K562 (cell line): ENCODE measurements at regions not wholly inside any gene's neighbourhood (a gene's known extent, or its start where the extent isn't known, plus 50 kb on each side); places are given as distances from the start of the nearest gene placed in this dataset.

ENCODE experiments used
- ATAC-seq: fragments of 200-7000 bp; cut with Tn5 transposase; 3 replicates; pipeline ENCODE4 v1.9.1; 2020; ENCODE audit warnings: moderate library complexity
- BruUV-seq: library from RNA; stranded (reverse); fragments of 400-500 nt; replicated peaks from 2 replicates; lab custom pipeline; 2021; lab: Mats Ljungman, UMichigan
- CTCF ChIA-PET: fragments of 300-600 bp; formaldehyde crosslinking; extraction: SDS; loops from one replicate; lab custom pipeline; 2021; ENCODE audit warnings: low intra/inter-chr PET ratio; lab: Yijun Ruan, JAX
- POLR2A ChIA-PET: fragments of 300-600, 350-650 bp; sonication (Branson Sonifier 250); formaldehyde crosslinking; extraction: SDS; loops from one replicate; lab custom pipeline; 2021; ENCODE audit warnings: antibody characterized with exemption, inconsistent platforms; lab: Yijun Ruan, JAX
- DNase-seq, 4 experiments: peaks; one replicate each; pipeline versions ENCODE4 v3.0.0 to v3.0.0-alpha.2; 2011 to 2018; ENCODE audit warnings: low spot score in 3 of 4, mixed read lengths in 3 of 4; ENCODE audit errors: extremely low read depth in 1 of 4
- FAIRE-seq: peaks from 2 replicates; lab custom pipeline; 2011; peaks lifted over from hg19 to GRCh38; lab: Jason Lieb, UNC
- H2AFZ ChIP-seq: 2 replicates; pipeline ENCODE4 v1.6.0; 2011; ENCODE audit warnings: low read depth, low read length, control low read depth, inconsistent platforms
- H3K27ac ChIP-seq: fragments of 200-600 bp; 3 replicates; pipeline ENCODE4 v1.8.0; 2011; ENCODE audit warnings: low read depth, mild to moderate bottlenecking, control low read depth, inconsistent platforms, low read length, moderate library complexity, mixed read lengths; ENCODE audit errors: extremely low read depth
- H3K27me3 ChIP-seq, 2 experiments: fragments of 300-600 bp in 1 of 2; 2 replicates in 1 of 2; 3 replicates in 1 of 2; pipeline versions ENCODE4 v1.6.0 to v1.8.0; 2011; ENCODE audit warnings: inconsistent platforms in 2 of 2, low read length in 2 of 2, mild to moderate bottlenecking in 1 of 2, mixed read lengths in 1 of 2, moderate library complexity in 1 of 2; ENCODE audit not compliant: control insufficient read depth in 2 of 2, insufficient read depth in 2 of 2
- H3K36me3 ChIP-seq: fragments of 300-600 bp; 3 replicates; pipeline ENCODE4 v1.8.0; 2011; ENCODE audit warnings: mild to moderate bottlenecking, low read length, inconsistent platforms; ENCODE audit not compliant: control insufficient read depth, insufficient read depth
- H3K4me1 ChIP-seq, 2 experiments: fragments of 200-600 bp in 1 of 2; replicated peaks in 1 of 2; 2 replicates in 1 of 2; 3 replicates in 1 of 2; pipeline versions ENCODE4 v1.5.1 to v1.8.0; 2011; ENCODE audit warnings: inconsistent platforms in 2 of 2, low read length in 2 of 2, mild to moderate bottlenecking in 1 of 2, mixed read lengths in 1 of 2, moderate library complexity in 1 of 2; ENCODE audit not compliant: control insufficient read depth in 2 of 2, insufficient read depth in 2 of 2
- H3K4me2 ChIP-seq: 2 replicates; pipeline ENCODE4 v1.6.1; 2011; ENCODE audit warnings: low read length, control low read depth, inconsistent platforms, mixed read lengths; ENCODE audit not compliant: insufficient read depth
- H3K4me3 ChIP-seq: fragments of 200-600 bp; sonication (generic), shearing (Covaris generic); 2 replicates; pipeline ENCODE4 v1.5.1; 2016; ENCODE audit warnings: control low read depth, inconsistent platforms
- H3K79me2 ChIP-seq: fragments of 200-600 bp; 3 replicates; pipeline ENCODE4 v1.8.0; 2011; ENCODE audit warnings: low read length, inconsistent platforms; ENCODE audit not compliant: control insufficient read depth, insufficient read depth
- H3K9ac ChIP-seq, 2 experiments: 2 replicates each; pipeline versions ENCODE4 v1.6.0 to v1.6.1; 2011; ENCODE audit warnings: low read depth in 2 of 2, low read length in 2 of 2, control low read depth in 1 of 2, inconsistent platforms in 1 of 2, mild to moderate bottlenecking in 1 of 2, mixed read lengths in 1 of 2; ENCODE audit not compliant: insufficient read depth in 1 of 2
- H3K9me1 ChIP-seq: one replicate; pipeline ENCODE4 v1.6.0; 2011; ENCODE audit warnings: inconsistent platforms, mild to moderate bottlenecking, low read length, moderate library complexity; ENCODE audit not compliant: control insufficient read depth, insufficient read depth
- H3K9me3 ChIP-seq: replicated peaks from 2 replicates; pipeline ENCODE4 v1.5.1; 2011; ENCODE audit warnings: low read depth, low read length, inconsistent platforms; ENCODE audit not compliant: control insufficient read depth, insufficient read depth
- H4K20me1 ChIP-seq: replicated peaks from 2 replicates; pipeline ENCODE4 v1.6.1; 2011; ENCODE audit warnings: low read length, inconsistent platforms, mixed read lengths; ENCODE audit not compliant: control insufficient read depth, insufficient read depth
- ARNT ChIP-seq, 2 experiments: fragments of 450-650 bp; IDR thresholded peaks; 2 replicates each; pipeline ENCODE4 v1.6.1; 2016; ENCODE audit warnings: mild to moderate bottlenecking in 1 of 2
- BACH1 ChIP-seq: fragments of 200-800 bp; sonication (Bioruptor generic); IDR thresholded peaks from 2 replicates; pipeline ENCODE4 v1.6.1; 2016; ENCODE audit warnings: missing genetic modification characterization, missing compliant biosample characterization
- BCL6 ChIP-seq: fragments of 250-450 bp; sonication (Bioruptor Pico); IDR thresholded peaks from 2 replicates; pipeline ENCODE4 v1.4.0; 2020
- GABPB2 ChIP-seq: fragments of 250-450 bp; sonication (Bioruptor Pico); conservative IDR thresholded peaks from 2 replicates; pipeline ENCODE4 v1.5.1; 2021; ENCODE audit warnings: mild to moderate bottlenecking
- HNRNPUL1 ChIP-seq: fragments of 200-400 bp; formaldehyde crosslinking; IDR thresholded peaks from 2 replicates; pipeline ENCODE4 v1.6.1; 2017; ENCODE audit warnings: low read length
- NFE2 ChIP-seq: IDR thresholded peaks from 2 replicates; pipeline ENCODE4 v1.6.1; 2014; ENCODE audit warnings: antibody characterized with exemption, low read depth
- RBM17 ChIP-seq: fragments of 200-400 bp; formaldehyde crosslinking; IDR thresholded peaks from 2 replicates; pipeline ENCODE4 v1.6.1; 2017; ENCODE audit warnings: low read depth, mild to moderate bottlenecking, low read length, borderline replicate concordance
- SOX6 ChIP-seq: fragments of 450-650 bp; IDR thresholded peaks from 2 replicates; pipeline ENCODE4 v1.6.1; 2014; ENCODE audit warnings: mild to moderate bottlenecking
- XRCC3 ChIP-seq: fragments of 450-650 bp; IDR thresholded peaks from 2 replicates; pipeline ENCODE4 v1.6.1; 2017; ENCODE audit warnings: mild to moderate bottlenecking, moderate library complexity
- ZFP30 ChIP-seq: fragments of 250-450 bp; sonication (Bioruptor Pico); IDR thresholded peaks from 2 replicates; pipeline ENCODE4 v1.8.0; 2022; ENCODE audit warnings: moderate library complexity, mild to moderate bottlenecking, inconsistent platforms, borderline replicate concordance
- ZNF143 ChIP-seq: sonication (generic); formaldehyde crosslinking; IDR thresholded peaks from 2 replicates; pipeline ENCODE4 v1.9.0; 2022; ENCODE audit warnings: mild to moderate bottlenecking, missing genetic modification reagents
- ZNF224 ChIP-seq: sonication (generic); formaldehyde crosslinking; IDR thresholded peaks from 2 replicates; pipeline ENCODE4 v1.8.0; 2022; ENCODE audit warnings: mild to moderate bottlenecking, missing genetic modification reagents
- WGBS: fragments of 100-300 bp; shearing (Covaris generic); methylation state at CpG from one replicate; pipeline ENCODE4 v1.1.6; 2016; ENCODE audit warnings: low coverage, mixed read lengths; ENCODE audit not compliant: insufficient coverage; ENCODE audit errors: missing lambda C conversion rate; 5-methylcytosine and 5-hydroxymethylcytosine counted together
- in situ Hi-C: fragments of 300-500 bp; cut with MboI; formaldehyde crosslinking; loops from 4 replicates; pipeline ENCODE4 v1.15.0; 2018; ENCODE audit warnings: inconsistent platforms, mixed read lengths
- intact Hi-C: fragments of 100-400 bp; cut with micrococcal nuclease; formaldehyde crosslinking; loops from 2 replicates; pipeline ENCODE4 v1.14.2; 2022
- TF ChIP-seq, protein P1 (sequence below): sonication (generic); formaldehyde crosslinking; IDR thresholded peaks from 2 replicates; pipeline ENCODE4 v1.8.1; 2023; ENCODE audit warnings: mild to moderate bottlenecking, missing genetic modification reagents

GRCh38 chr2:226187616-226188015 is 612.0 kb downstream of the IRS1 start:
- ATAC-seq (no peak), DNase-seq (no peak), FAIRE-seq (no peak)
- H3K36me3 ChIP-seq: no peaks in the 10 kb centered on the region
- no peaks in the 10 kb centered on the region for H3K9me1 ChIP-seq
- WGBS: 0% methylated on average over 1 of the region's 2 CpGs
- H3K4me1 ChIP-seq: no peaks in the 10 kb centered on the region
- no peak overlapping the region for H3K4me3 ChIP-seq
- in situ Hi-C loops: no loop called here
- no peak overlapping the region for H3K9ac ChIP-seq
- no peak overlapping the region for H3K27ac ChIP-seq
- no peaks in the 10 kb centered on the region for H4K20me1 ChIP-seq
- intact Hi-C loops: no loop called here
- TF ChIP-seq ZNF224 (CRISPR knock-in tag): no peak
- no peak for TF ChIP-seq RBM17
- TF ChIP-seq GABPB2 (CRISPR knock-in tag): no peak
- TF ChIP-seq HNRNPUL1: no peak
- no peak for TF ChIP-seq BACH1 (tag)
- TF ChIP-seq ZNF143 (CRISPR knock-in tag): no peak
- no peak for TF ChIP-seq NFE2
- TF ChIP-seq ARNT (IDR thresholded peaks at IDR 0.05): no peak
- TF ChIP-seq ZFP30 (CRISPR knock-in tag): no peak
- TF ChIP-seq BCL6 (CRISPR knock-in tag): no peak
- no peak for TF ChIP-seq SOX6
- TF ChIP-seq, protein P1, sequence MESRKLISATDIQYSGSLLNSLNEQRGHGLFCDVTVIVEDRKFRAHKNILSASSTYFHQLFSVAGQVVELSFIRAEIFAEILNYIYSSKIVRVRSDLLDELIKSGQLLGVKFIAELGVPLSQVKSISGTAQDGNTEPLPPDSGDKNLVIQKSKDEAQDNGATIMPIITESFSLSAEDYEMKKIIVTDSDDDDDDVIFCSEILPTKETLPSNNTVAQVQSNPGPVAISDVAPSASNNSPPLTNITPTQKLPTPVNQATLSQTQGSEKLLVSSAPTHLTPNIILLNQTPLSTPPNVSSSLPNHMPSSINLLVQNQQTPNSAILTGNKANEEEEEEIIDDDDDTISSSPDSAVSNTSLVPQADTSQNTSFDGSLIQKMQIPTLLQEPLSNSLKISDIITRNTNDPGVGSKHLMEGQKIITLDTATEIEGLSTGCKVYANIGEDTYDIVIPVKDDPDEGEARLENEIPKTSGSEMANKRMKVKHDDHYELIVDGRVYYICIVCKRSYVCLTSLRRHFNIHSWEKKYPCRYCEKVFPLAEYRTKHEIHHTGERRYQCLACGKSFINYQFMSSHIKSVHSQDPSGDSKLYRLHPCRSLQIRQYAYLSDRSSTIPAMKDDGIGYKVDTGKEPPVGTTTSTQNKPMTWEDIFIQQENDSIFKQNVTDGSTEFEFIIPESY: no peak
- TF ChIP-seq XRCC3: no peak
- no peak overlapping the region for H3K4me2 ChIP-seq
- no peaks in the 10 kb centered on the region for H3K27me3 ChIP-seq
- no TSS peak for BruUV-seq
- ChIA-PET CTCF (no interaction called here), POLR2A (interaction anchor here (0.7 kb wide), 1 partner anchor 1736 kb away, joined by 3 read pairs; no protein-coding TSS in a partner anchor)
- H3K9me3 ChIP-seq: no peaks in the 10 kb centered on the region
- H2AFZ ChIP-seq: no peak overlapping the region
- H3K79me2 ChIP-seq: no peaks in the 10 kb centered on the region
